Right ventricle myocardium inferior (tissue), 1 donor: ENCODE measurements at regions not wholly inside any gene's neighbourhood (a gene's known extent, or its start where the extent isn't known, plus 50 kb on each side); places are given as distances from the start of the nearest gene placed in this dataset.
A peak's percentile ranks its signal among the peaks of the same experiment; 100 is the strongest.

Experiments
- ATAC-seq: fragments of 200-7000 bp; cut with Tn5 transposase; one replicate; pipeline ENCODE4 v1.9.1; 2020; ENCODE audit warnings: mild to moderate bottlenecking, moderate library complexity
- DNase-seq: peaks from one replicate; pipeline ENCODE4 v3.0.0; 2021; ENCODE audit errors: missing footprints
- intact Hi-C: fragments of 100-400 bp; cut with DNase I; formaldehyde crosslinking; loops from one replicate; pipeline ENCODE4 v1.11.0; 2022
- donor health status: DM: no; HTN: yes; CAD: no; lungs with severe emphysema.

- DNase-seq (no peak), ATAC-seq (no peak)
- intact Hi-C loops: no loop called here
These were observed 309.4 kb upstream of the THRB start for GRCh38 chr3:24804095-24804494.

- intact Hi-C loops: no loop called here
- ATAC-seq (no peak), DNase-seq (no peak)
These were observed 316.2 kb upstream of the THRB start for GRCh38 chr3:24810881-24811280.

GRCh38 chr3:24812116-24812515 lies 317.5 kb upstream of the THRB start:
- intact Hi-C loops: no loop called here
- DNase-seq: no peak
- ATAC-seq: no peak

- ATAC-seq (no peak), DNase-seq (no peak)
- intact Hi-C loops: no loop called here
These were observed 323.4 kb upstream of the THRB start for GRCh38 chr3:24818055-24818454.

- ATAC-seq (no peak), DNase-seq (no peak)
- intact Hi-C loops: no loop called here
These were observed 333.4 kb upstream of the THRB start for GRCh38 chr3:24828011-24828410.

- ATAC-seq: no peak
These were observed 333.9 kb upstream of the THRB start for GRCh38 chr3:24828551-24828950.

GRCh38 chr3:24829011-24829581 lies 334.4 kb upstream of the THRB start:
- peak; percentile 95 for ATAC-seq
- DNase-seq: peak; percentile 67
- intact Hi-C loops: no loop called here

More at GRCh38 chr3:24828551-24828950, 333.9 kb upstream of the THRB start:
- intact Hi-C loops: no loop called here
- DNase-seq: no peak

- DNase-seq: peak; percentile 50
- intact Hi-C loops: no loop called here
- peak; percentile 45 for ATAC-seq
These were observed 335.1 kb upstream of the THRB start for GRCh38 chr3:24829629-24830229.

GRCh38 chr3:24830230-24831152 lies 335.8 kb upstream of the THRB start:
- intact Hi-C loops: no loop called here
- no peak for ATAC-seq

GRCh38 chr3:24831221-24831620 lies 336.6 kb upstream of the THRB start:
- DNase-seq: no peak
- no peak for ATAC-seq
- intact Hi-C loops: no loop called here

More at GRCh38 chr3:24830230-24831152, 335.8 kb upstream of the THRB start:
- no peak for DNase-seq

GRCh38 chr3:24832891-24833290 lies 338.2 kb upstream of the THRB start:
- ATAC-seq (no peak), DNase-seq (no peak)
- intact Hi-C loops: no loop called here

- DNase-seq (no peak), ATAC-seq (no peak)
- intact Hi-C loops: no loop called here
These were observed 339.8 kb upstream of the THRB start for GRCh38 chr3:24834442-24834841.

GRCh38 chr3:24835510-24835909 lies 340.9 kb upstream of the THRB start:
- intact Hi-C loops: no loop called here
- ATAC-seq (no peak), DNase-seq (no peak)

- intact Hi-C loops: no loop called here
- ATAC-seq (no peak), DNase-seq (no peak)
These were observed 343.0 kb upstream of the THRB start for GRCh38 chr3:24837601-24838000.

- ATAC-seq: no peak
- intact Hi-C loops: no loop called here
- DNase-seq: no peak
These were observed 343.9 kb upstream of the THRB start for GRCh38 chr3:24838533-24838932.

GRCh38 chr3:24843955-24844354 lies 349.3 kb upstream of the THRB start:
- intact Hi-C loops: no loop called here
- DNase-seq (no peak), ATAC-seq (no peak)

GRCh38 chr3:24845524-24846155 lies 351.0 kb upstream of the THRB start:
- intact Hi-C loops: no loop called here
- ATAC-seq (no peak), DNase-seq (no peak)

GRCh38 chr3:24846286-24846860 lies 351.7 kb upstream of the THRB start:
- no peak for ATAC-seq
- no peak for DNase-seq
- intact Hi-C loops: no loop called here

GRCh38 chr3:24850245-24850644 lies 355.6 kb upstream of the THRB start:
- DNase-seq (no peak), ATAC-seq (no peak)
- intact Hi-C loops: no loop called here
